ENCODE measurements at regions not wholly inside any gene's neighbourhood (a gene's known extent, or its start where the extent isn't known, plus 50 kb on each side); places are given as distances from the start of the nearest gene placed in this dataset.

DNA sequence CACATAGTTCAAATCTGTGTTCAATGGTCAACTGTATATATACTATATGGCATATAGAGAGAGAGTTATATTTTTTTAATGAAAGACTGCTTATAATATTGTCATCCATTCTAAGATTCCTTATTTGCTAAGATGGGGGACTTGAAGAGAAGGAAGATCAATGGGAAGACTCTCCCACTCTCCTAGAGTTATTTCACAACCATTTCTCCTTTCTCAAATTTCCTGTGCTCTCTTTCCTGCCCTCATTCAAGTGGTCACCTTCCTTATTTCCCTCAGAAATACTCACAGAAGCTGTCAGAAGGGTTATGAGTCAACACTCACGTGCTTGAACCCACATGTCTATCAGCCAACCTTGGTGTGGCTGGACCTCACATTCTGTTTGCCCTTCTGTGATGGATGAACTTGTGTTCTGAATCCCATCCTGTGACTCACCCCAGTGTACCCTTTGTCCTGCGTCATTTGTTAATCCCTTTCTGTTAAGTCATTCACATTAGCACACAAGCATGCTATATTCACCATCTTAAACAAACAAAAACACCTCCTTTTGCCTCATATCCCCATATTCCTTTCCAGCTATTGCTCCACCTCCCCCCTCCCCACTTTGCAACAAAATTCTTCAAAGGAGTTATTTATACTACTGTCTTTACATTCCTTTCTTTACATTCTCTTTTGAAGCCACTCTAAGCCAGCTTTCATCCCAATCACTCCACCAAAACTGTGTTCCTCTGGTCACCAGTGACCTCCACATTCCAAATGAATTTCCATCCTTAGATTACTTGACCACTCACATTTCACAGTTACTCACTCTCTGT is 279.3 kb upstream of the TCF21 start:
- WGBS = 77% methylated on average over 2 of the region's 2 CpGs
- ATAC-seq = no peak
- intact Hi-C loops (cut with DNase I) = no loop called here

DNA sequence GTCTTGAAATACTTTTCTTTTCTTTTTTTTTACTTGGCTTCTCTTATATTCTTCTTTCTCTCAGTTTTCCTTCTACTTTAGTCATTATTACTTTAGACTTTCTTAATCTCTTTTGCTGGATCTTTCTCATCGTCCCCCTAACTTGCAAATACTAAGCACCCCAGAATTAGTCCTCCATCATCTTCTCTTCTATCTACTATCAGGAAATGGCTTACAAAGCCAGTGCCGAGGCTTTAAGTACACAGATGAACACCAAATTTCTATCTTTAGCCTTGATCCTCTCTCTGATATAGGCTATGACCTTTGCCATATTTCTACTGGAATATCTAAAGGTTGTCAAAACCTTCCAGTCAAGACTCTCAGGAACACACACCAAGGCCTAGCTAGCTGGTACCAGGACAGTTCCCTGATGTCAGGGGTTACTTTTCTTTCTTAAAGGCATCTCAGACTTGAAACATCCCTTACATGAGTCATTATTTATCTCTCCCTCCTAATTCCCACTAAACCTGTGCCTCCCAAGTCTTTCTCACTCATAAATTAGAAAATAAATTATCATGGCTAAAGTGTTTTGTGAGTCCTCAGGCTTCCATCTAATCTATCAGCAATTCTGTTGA is 278.6 kb upstream of the TCF21 start:
- 67% methylated on average over 2 of the region's 2 CpGs for WGBS
- intact Hi-C loops (cut with DNase I) = no loop called here
- no peaks in the 10 kb centered on the region for H3K9me3 ChIP-seq (ENCODE audit: control insufficient read depth, low read length)
- H3K27me3 ChIP-seq (ENCODE audit: control insufficient read depth, insufficient read depth) = no peaks in the 10 kb centered on the region
- H3K27ac ChIP-seq (ENCODE audit: low read length) = no peak overlapping the region
- no peaks in the 10 kb centered on the region for H3K4me1 ChIP-seq (ENCODE audit: control insufficient read depth, insufficient read depth, low read length)
- H3K4me3 ChIP-seq (ENCODE audit: low read length) = no peak overlapping the region
- ATAC-seq = no peak
- no peak for DNase-seq

More for the DNA sequence above, 279.3 kb upstream of the TCF21 start:
- Histone ChIP-seq H3K9me3 (ENCODE audit: control insufficient read depth, low read length) (no peaks in the 10 kb centered on the region), H3K27ac (ENCODE audit: low read length) (no peak overlapping the region), H3K4me3 (ENCODE audit: low read length) (no peak overlapping the region), H3K4me1 (ENCODE audit: control insufficient read depth, insufficient read depth, low read length) (no peaks in the 10 kb centered on the region), H3K27me3 (ENCODE audit: control insufficient read depth, insufficient read depth) (no peaks in the 10 kb centered on the region)
- DNase-seq = no peak

DNA sequence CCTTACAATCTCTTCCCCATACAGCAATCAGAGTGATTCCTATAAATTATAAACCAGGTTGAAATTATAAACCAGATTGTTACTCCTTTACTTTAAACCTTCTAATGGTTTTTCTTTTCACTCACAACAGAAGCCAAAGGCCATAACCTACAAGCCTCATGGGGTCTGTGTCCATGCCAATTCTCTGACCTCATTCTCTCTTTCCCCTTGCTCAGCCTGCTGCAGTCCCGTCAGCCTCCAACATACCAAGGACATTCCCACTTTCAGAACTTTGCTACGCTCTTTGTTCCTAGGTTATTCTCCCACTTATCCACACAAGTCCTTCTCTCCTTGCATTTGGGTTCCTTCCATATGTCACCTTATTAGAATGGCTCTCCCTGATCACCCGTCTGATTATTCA is 277.9 kb upstream of the TCF21 start:
- DNase-seq = peak in 1 of 3 donors; percentile 37
- WGBS = 64% methylated on average over 3 of the region's 3 CpGs
- Histone ChIP-seq H3K9me3 (ENCODE audit: control insufficient read depth, low read length) (no peaks in the 10 kb centered on the region), H3K27ac (ENCODE audit: low read length) (no peak overlapping the region), H3K4me3 (ENCODE audit: low read length) (no peak overlapping the region), H3K27me3 (ENCODE audit: control insufficient read depth, insufficient read depth) (no peaks in the 10 kb centered on the region), H3K4me1 (ENCODE audit: control insufficient read depth, insufficient read depth, low read length) (no peaks in the 10 kb centered on the region)
- intact Hi-C loops (cut with DNase I) = no loop called here
- peak in 1 of 2 donors; percentile 75 for ATAC-seq

DNA sequence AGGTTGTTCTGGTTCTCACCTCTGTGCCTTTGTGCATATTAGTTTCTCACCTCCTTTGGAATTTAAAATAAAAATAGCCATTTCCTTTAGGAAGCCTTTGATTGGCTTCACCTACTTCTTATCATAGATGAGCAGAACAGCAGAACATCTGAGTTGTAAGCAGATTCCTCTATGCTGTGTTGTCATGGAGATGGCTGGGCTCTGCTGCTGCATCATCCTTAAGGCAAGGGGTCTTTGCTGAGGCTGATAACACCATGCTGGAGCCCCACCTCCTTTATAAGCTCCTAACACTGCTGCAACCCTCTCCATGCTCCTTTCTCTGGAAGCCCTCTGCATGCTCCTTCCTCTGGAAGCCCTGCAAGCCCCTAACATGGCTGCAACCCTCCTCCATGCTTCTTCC is 276.5 kb upstream of the TCF21 start:
- DNase-seq (no peak), ATAC-seq (no peak)
- no peaks in the 10 kb centered on the region for H3K27me3 ChIP-seq (ENCODE audit: control insufficient read depth, insufficient read depth)
- no peaks in the 10 kb centered on the region for H3K4me1 ChIP-seq (ENCODE audit: control insufficient read depth, insufficient read depth, low read length)
- intact Hi-C loops (cut with DNase I) = no loop called here
- no peak overlapping the region for H3K27ac ChIP-seq (ENCODE audit: low read length)
- no peaks in the 10 kb centered on the region for H3K9me3 ChIP-seq (ENCODE audit: control insufficient read depth, low read length)
- H3K4me3 ChIP-seq (ENCODE audit: low read length) = no peak overlapping the region

DNA sequence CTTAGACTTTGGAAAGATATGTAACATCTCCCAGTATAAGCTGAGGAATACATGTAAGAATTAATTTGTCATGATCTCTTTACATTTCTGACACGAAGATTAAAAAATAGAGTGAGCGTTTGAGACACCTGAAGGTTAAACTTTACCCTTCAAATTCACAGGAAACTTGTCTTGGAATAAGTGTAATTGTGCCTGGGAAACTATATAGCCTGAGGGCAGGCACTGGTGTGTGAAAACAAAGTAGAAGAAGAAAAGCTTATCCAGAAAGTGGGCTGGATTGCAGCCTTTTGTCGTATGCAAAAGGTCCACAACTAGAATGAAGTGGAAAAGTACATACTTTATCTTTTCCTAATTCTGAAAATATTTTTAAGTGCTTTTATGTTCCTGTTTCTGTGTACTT is 275.7 kb upstream of the TCF21 start:
- H3K9me3 ChIP-seq (ENCODE audit: control insufficient read depth, low read length) = no peaks in the 10 kb centered on the region
- no peaks in the 10 kb centered on the region for H3K4me1 ChIP-seq (ENCODE audit: control insufficient read depth, insufficient read depth, low read length)
- H3K27me3 ChIP-seq (ENCODE audit: control insufficient read depth, insufficient read depth) = no peaks in the 10 kb centered on the region
- intact Hi-C loops (cut with DNase I) = no loop called here
- no peak for ATAC-seq
- no peak for DNase-seq
- 68% methylated on average over 3 of the region's 3 CpGs for WGBS
- no peak overlapping the region for H3K4me3 ChIP-seq (ENCODE audit: low read length)
- H3K27ac ChIP-seq (ENCODE audit: low read length) = no peak overlapping the region

DNA sequence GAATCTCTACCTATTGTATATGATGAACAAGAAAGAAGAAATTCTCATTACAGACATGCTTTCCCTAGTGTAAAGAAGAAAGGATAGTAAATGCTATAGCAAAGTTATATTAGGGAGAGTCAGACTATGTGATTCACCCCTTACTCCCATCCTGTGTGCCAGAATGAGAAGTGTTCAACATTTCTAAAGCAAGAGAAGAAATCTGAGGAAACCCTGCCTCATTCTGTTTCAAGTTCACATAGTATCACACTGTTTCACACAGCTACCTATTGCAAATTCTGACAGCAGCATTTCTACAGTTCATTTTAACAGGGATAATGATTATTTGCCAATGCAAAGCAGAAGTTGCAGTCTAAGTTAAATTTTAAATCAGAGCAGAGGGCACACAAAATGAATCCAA is 267.2 kb upstream of the TCF21 start:
- no peak for ATAC-seq

DNA sequence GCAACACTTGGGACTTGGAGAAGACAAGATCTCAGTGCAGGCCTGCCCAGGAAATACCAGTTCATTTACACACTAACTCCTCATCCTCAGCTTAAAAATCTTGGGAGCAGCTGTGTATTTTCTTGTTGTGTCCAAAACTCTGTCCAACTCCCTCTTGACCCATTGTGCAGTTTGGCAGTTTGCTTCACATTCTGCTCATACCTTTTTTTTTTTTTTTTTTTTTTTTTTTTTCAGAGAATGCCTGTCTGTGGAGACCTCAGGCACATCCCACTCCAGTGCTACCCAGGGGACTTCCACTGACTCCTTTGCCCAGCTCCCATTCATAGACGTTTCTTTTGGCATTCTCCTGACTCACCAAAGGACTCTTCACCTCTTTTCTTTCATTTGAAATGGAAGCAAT is 265.8 kb upstream of the TCF21 start:
- peak; percentile 31 to 76 for ATAC-seq
- 17% methylated on average over 1 of the region's 1 CpG for WGBS
- intact Hi-C loops (cut with DNase I) = no loop called here

More for the DNA sequence above, 267.2 kb upstream of the TCF21 start:
- no peaks in the 10 kb centered on the region for H3K27me3 ChIP-seq (ENCODE audit: control insufficient read depth, insufficient read depth)
- intact Hi-C loops (cut with DNase I) = no loop called here
- no peaks in the 10 kb centered on the region for H3K4me1 ChIP-seq (ENCODE audit: control insufficient read depth, insufficient read depth, low read length)
- H3K27ac ChIP-seq (ENCODE audit: low read length) = no peak overlapping the region
- no peak for DNase-seq
- no peaks in the 10 kb centered on the region for H3K9me3 ChIP-seq (ENCODE audit: control insufficient read depth, low read length)
- H3K4me3 ChIP-seq (ENCODE audit: low read length) = no peak overlapping the region

DNA sequence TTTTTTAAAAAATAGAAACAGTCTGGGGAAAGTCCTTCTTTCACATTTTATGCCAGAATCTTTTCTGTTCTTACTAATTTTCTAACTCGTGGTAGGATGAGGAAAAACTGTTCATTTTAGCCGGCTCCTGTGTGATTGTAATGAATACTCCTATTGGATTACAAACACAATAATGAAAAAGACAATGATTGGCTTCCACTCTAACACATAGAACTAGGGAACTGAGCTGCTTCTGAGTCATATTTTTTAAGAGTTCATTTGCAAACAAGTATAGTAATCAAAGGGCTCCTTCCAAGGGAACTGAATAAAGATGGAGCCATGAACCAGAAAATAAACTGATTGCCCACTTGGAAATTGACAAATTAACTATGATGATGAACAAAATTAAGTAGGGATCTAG is 265.3 kb upstream of the TCF21 start:
- no peaks in the 10 kb centered on the region for H3K9me3 ChIP-seq (ENCODE audit: control insufficient read depth, low read length)
- intact Hi-C loops (cut with DNase I) = no loop called here
- WGBS = 52% methylated on average over 2 of the region's 2 CpGs
- ATAC-seq = no peak
- DNase-seq = no peak
- H3K4me1 ChIP-seq (ENCODE audit: control insufficient read depth, insufficient read depth, low read length) = no peaks in the 10 kb centered on the region
- H3K4me3 ChIP-seq (ENCODE audit: low read length) = peak overlapping the region; percentile 23
- H3K27me3 ChIP-seq (ENCODE audit: control insufficient read depth, insufficient read depth) = no peaks in the 10 kb centered on the region
- H3K27ac ChIP-seq (ENCODE audit: low read length) = no peak overlapping the region

More for the DNA sequence above, 265.8 kb upstream of the TCF21 start:
- Histone ChIP-seq H3K9me3 (ENCODE audit: control insufficient read depth, low read length) (no peaks in the 10 kb centered on the region), H3K27me3 (ENCODE audit: control insufficient read depth, insufficient read depth) (no peaks in the 10 kb centered on the region), H3K4me3 (ENCODE audit: low read length) (peak overlapping the region; percentile 23), H3K4me1 (ENCODE audit: control insufficient read depth, insufficient read depth, low read length) (no peaks in the 10 kb centered on the region), H3K27ac (ENCODE audit: low read length) (no peak overlapping the region)
- peak in 2 of 3 donors; percentile 25 to 53 for DNase-seq

DNA sequence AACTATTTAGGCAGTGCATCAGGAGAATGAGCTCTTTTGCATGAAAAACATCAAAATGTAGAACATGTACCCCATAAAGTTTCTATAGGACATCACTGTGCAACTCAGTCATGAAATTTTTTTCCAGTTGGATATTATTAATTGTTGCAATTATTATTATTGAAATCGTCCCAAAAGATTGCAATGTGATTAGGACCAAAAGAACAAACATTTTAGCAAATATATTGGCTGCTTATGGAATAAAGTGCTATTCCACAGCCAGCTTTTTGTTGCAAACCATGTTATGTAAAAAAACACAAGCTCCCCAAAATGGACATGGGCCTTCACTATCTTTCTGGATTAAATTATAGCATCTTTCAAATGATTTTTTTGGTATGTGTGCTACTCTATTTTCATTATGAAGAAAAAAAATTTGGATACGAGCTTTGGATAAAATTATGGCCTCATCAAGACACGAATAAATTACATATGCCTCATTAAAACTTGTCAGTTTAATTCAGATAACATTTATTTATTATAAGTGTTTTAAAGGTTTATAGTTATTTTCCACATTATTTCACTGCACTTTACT is 262.7 kb upstream of the TCF21 start:
- ATAC-seq (no peak), DNase-seq (no peak)
- H3K4me3 ChIP-seq (ENCODE audit: low read length) = no peak overlapping the region
- H3K4me1 ChIP-seq (ENCODE audit: control insufficient read depth, insufficient read depth, low read length) = no peaks in the 10 kb centered on the region
- H3K27me3 ChIP-seq (ENCODE audit: control insufficient read depth, insufficient read depth) = no peaks in the 10 kb centered on the region
- no peak overlapping the region for H3K27ac ChIP-seq (ENCODE audit: low read length)
- H3K9me3 ChIP-seq (ENCODE audit: control insufficient read depth, low read length) = no peaks in the 10 kb centered on the region
- intact Hi-C loops (cut with DNase I) = no loop called here
- 73% methylated on average over 3 of the region's 3 CpGs for WGBS

DNA sequence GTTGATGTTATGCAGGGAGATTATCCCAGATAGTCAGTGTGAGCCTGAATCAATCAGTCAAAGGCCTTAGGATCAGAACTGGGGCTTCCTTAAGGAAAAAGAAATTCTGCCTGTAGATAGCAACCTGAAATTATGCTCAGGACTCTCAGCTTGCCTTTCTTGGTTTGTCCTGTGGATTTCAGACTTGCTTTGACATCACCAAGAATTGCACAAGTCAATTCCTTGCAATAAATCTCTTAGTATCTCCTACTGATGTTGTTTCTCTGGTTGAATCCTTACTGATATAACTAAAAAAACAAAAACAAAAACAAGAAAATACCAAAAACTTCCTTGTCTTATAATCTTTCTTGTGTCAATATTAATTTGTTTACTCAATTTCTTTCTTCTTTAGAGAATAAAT is 258.9 kb upstream of the TCF21 start:
- H3K27ac ChIP-seq (ENCODE audit: low read length) = no peak overlapping the region
- no peaks in the 10 kb centered on the region for H3K9me3 ChIP-seq (ENCODE audit: control insufficient read depth, low read length)
- DNase-seq (no peak), ATAC-seq (no peak)
- no peaks in the 10 kb centered on the region for H3K27me3 ChIP-seq (ENCODE audit: control insufficient read depth, insufficient read depth)
- intact Hi-C loops (cut with DNase I) = no loop called here
- no peak overlapping the region for H3K4me3 ChIP-seq (ENCODE audit: low read length)
- H3K4me1 ChIP-seq (ENCODE audit: control insufficient read depth, insufficient read depth, low read length) = no peaks in the 10 kb centered on the region

DNA sequence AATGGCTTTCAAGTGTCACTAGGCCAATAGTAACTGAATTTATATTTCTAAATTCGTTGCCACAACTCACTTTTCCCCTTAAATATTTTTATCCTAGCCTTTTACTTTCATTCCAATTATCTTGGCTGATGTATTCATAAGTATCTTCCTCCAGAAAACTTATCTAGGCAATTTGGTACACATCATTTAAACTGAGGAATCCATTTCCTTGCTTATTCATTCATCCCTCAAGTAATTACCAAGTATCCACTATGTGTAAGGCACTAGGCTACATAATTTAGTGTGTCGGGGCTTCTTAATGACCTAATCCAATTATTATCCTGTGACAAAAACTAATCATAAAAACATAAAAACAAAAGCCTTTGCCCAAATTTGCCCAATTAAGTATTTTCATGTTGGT is 258.3 kb upstream of the TCF21 start:
- 55% methylated on average over 2 of the region's 2 CpGs for WGBS
- no peaks in the 10 kb centered on the region for H3K9me3 ChIP-seq (ENCODE audit: control insufficient read depth, low read length)
- H3K27me3 ChIP-seq (ENCODE audit: control insufficient read depth, insufficient read depth) = no peaks in the 10 kb centered on the region
- intact Hi-C loops (cut with DNase I) = no loop called here
- H3K4me3 ChIP-seq (ENCODE audit: low read length) = no peak overlapping the region
- DNase-seq (no peak), ATAC-seq (no peak)
- H3K4me1 ChIP-seq (ENCODE audit: control insufficient read depth, insufficient read depth, low read length) = no peaks in the 10 kb centered on the region
- no peak overlapping the region for H3K27ac ChIP-seq (ENCODE audit: low read length)

All from right cardiac atrium (tissue), 5 donors.